RWPE1 (cell line): ENCODE measurements at regions not wholly inside any gene's neighbourhood (a gene's known extent, or its start where the extent isn't known, plus 50 kb on each side); places are given as distances from the start of the nearest gene placed in this dataset.
"Not testable (repeated sequence)": the region's sequence is repeated elsewhere in the genome, so short reads cannot be mapped to it uniquely, and the experiment has no call there.

Experiments used
- CTCF ChIA-PET: fragments of 350-600 bp; sonication (Branson Sonifier 250); formaldehyde crosslinking; extraction: SDS; loops from one replicate; lab custom pipeline; 2021; lab: Yijun Ruan, JAX
- POLR2A ChIA-PET: fragments of 400-600 bp; formaldehyde crosslinking; extraction: SDS; loops from one replicate; lab custom pipeline; 2020; ENCODE audit warnings: antibody characterized with exemption; ENCODE audit not compliant: low non-redundant PET; lab: Yijun Ruan, JAX
- DNase-seq: peaks from one replicate; pipeline ENCODE4 v3.0.0; 2012; ENCODE audit warnings: low spot score
- H3K27ac ChIP-seq: fragments of 450-650 bp; 2 replicates; pipeline ENCODE4 v1.5.1; 2017
- CTCF ChIP-seq: fragments of 450-650 bp; conservative IDR thresholded peaks from 2 replicates; pipeline ENCODE4 v1.5.1; 2017; ENCODE audit warnings: low read depth, mild to moderate bottlenecking

GRCh38 chr2:224120986-224121385 is 81.9 kb upstream of the SERPINE2 start:
- no peak overlapping the region for H3K27ac ChIP-seq
- ChIA-PET POLR2A (no interaction called here), CTCF (no interaction called here)
- no peak for TF ChIP-seq CTCF
- no peak for DNase-seq

GRCh38 chr2:224119846-224120245 is 80.8 kb upstream of the SERPINE2 start:
- CTCF ChIA-PET = interaction anchor here (0.6 kb wide), 1 partner anchor 10 kb away, joined by 3 read pairs; no protein-coding TSS in a partner anchor
- POLR2A ChIA-PET = not testable (repeated sequence)

GRCh38 chr2:224114428-224114827 is 75.3 kb upstream of the SERPINE2 start:
- no peak for TF ChIP-seq CTCF
- ChIA-PET POLR2A (no interaction called here), CTCF (interaction anchor here (0.6 kb wide), 2 partner anchors 32 to 575 kb away, joined by 3 read pairs; no protein-coding TSS in a partner anchor)
- DNase-seq = no peak
- H3K27ac ChIP-seq = no peak overlapping the region

More at GRCh38 chr2:224119846-224120245, 80.8 kb upstream of the SERPINE2 start:
- not testable (repeated sequence) for DNase-seq, H3K27ac ChIP-seq

- DNase-seq, H3K27ac ChIP-seq, POLR2A ChIA-PET: not testable (repeated sequence)
- CTCF ChIA-PET = interaction anchor here (0.6 kb wide), 2 partner anchors 32 to 575 kb away, joined by 3 read pairs; no protein-coding TSS in a partner anchor
Observed at GRCh38 chr2:224113930-224114329, 74.8 kb upstream of the SERPINE2 start.

GRCh38 chr2:224111576-224111975 is 72.5 kb upstream of the SERPINE2 start:
- TF ChIP-seq CTCF = no peak
- ChIA-PET CTCF (no interaction called here), POLR2A (no interaction called here)
- DNase-seq = peak; percentile 10
- H3K27ac ChIP-seq = peak overlapping the region; percentile 54

- H3K27ac ChIP-seq = peak overlapping the region; percentile 54
- POLR2A ChIA-PET = no interaction called here
- CTCF ChIA-PET = no interaction called here
- no peak for TF ChIP-seq CTCF
- no peak for DNase-seq
Observed at GRCh38 chr2:224110811-224111210, 71.7 kb upstream of the SERPINE2 start.

- DNase-seq = no peak
- no peak overlapping the region for H3K27ac ChIP-seq
- ChIA-PET POLR2A (no interaction called here), CTCF (no interaction called here)
- TF ChIP-seq CTCF = no peak
Observed at GRCh38 chr2:224109751-224110150, 70.7 kb upstream of the SERPINE2 start.

- CTCF ChIA-PET = no interaction called here
- POLR2A ChIA-PET = no interaction called here
- no peak overlapping the region for H3K27ac ChIP-seq
- DNase-seq = no peak
- TF ChIP-seq CTCF = no peak
Observed at GRCh38 chr2:224106794-224107193, 67.7 kb upstream of the SERPINE2 start.
